ENCODE measurements at regions not wholly inside any gene's neighbourhood (a gene's known extent, or its start where the extent isn't known, plus 50 kb on each side); places are given as distances from the start of the nearest gene placed in this dataset.
"Not testable (repeated sequence)": the region's sequence is repeated elsewhere in the genome, so short reads cannot be mapped to it uniquely, and the experiment has no call there.

DNA sequence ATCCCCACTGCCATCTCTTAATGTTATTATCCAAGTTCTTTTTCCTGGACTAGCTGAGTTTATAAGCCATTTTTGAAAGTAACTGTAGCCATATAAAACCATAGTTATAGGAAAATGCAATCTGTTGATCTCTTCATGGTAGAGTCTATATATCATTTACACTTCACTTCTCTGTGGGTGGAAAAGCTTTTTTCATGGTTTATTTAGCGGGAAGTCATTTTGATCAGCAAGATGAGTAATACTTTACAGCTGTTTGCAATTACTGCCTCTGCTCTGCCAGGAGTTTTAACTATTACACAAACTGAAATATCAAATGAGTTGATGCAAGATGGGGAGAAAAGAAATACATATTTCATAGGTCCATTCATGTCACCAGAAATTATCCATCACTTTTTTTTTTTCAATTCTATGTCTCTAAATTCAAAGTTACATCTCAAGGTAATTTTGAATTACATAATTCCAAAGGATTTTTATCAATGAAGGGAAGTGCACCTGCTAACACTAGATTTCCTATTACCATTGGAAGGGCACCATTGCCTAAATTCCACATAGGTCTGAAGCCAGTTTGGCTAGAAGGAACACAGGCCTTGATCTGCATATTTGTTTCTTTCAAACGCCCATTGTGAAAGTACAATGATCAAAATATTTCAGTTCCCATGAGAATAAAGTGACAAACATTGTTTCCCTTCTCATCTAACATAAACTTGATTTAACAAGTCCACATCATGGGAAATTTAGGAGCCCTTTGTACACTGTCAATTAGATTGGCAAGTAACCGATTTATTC is 296.7 kb downstream of the ZNF326 start:
- DNase-seq (ENCODE audit: low spot score), result no peak

DNA sequence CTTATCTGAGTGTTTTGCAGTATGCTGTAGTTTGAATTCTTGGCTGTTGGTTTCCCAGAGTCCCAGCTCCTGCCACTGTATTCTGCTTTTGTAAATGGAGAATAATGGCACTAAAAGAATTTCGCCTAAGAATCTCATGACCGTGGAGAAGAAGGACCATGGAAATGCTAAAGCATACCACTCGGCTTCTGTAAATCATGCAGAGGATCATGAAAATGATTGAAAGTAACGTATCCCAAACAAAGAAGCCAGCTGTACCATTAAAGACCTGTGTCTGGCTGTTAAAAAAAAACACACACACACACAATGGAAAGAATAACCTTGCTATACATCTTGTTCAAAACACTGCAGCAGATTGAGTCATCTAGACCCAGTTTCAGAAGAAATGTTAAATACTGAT is 287.9 kb downstream of the ZNF326 start:
- no peak for DNase-seq (ENCODE audit: low spot score)

DNA sequence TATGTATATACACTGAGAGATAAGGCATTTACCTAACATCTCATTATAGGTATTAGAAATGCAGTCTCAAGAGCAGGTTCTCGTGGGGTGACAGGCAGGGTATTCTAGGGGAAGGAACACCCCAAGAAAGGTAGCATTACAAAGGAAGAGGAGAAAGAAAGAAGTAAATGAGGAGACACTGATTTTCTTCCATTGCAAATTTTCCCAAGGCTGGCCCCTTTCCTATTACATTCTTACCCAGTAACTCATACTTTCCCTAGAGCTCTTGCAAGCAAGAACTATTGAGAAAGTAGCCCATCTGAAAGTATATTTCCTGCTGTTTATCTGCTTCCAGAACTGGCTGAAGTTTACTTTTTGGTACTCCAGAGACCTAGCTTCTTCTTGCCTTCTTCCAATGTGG is 287.0 kb downstream of the ZNF326 start:
- not testable (repeated sequence) for DNase-seq (ENCODE audit: low spot score)

DNA sequence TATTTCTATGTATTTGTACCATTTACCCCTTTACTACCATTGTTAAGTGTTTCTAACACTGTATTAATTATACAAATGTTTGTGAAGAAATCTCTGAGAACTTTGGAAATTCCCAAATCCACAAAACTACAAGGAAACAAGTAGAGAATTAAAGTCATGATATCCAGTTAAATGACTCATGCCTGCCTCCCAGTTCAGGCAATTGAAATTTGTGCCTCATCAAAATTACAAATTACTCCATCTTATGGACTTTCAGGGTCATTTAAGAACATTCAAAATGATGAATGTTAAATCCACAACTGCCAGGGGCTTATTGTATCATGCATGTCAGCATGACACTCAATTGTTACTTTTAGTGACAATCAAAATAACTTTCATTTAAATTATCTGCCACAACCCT is 282.4 kb downstream of the ZNF326 start:
- DNase-seq (ENCODE audit: low spot score), result no peak

DNA sequence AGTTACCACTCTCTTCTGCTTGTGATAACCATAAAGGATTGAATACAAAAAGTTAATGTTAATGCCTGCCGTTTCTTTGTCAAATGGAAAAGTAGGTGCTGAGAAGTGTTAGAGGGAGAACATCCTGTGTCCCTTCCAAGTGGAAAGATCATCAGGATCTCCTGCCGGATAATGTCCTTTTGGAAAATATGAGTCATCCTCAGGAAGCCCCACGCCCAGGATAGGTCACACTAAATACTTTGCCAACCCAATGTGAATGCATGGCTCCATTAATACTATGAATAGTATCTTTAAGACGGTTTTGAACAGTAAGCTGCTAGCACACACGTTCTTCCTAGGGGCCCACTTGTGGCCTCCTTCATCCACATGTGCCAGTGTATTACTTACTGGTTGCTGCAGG is 279.5 kb downstream of the ZNF326 start:
- DNase-seq (ENCODE audit: low spot score), result no peak

DNA sequence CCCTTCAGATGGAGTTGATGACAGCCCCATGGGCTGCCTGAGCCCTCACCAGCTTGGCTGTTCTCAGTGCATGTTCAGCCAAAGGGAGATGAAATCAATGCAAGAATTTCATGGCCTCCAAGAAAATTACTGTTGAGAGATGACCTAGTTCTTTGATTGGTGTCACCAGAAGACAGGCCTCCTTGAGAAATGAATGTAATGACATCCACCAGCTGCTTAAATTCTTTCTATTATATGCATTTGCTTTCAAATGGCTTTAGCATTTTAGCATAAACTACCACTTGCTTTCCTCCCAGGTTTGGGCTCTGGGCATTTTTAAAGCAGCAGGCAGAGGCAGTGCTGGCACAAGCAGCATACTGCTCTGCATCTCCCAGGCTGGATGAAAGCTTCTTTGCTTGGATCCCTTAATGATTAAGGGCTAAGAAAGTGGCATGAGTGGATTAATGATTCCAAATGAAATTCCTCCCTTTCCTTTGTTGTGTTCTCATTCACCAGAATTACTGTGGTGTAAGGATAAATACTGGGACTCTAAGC is 278.4 kb downstream of the ZNF326 start:
- no peak for DNase-seq (ENCODE audit: low spot score)

DNA sequence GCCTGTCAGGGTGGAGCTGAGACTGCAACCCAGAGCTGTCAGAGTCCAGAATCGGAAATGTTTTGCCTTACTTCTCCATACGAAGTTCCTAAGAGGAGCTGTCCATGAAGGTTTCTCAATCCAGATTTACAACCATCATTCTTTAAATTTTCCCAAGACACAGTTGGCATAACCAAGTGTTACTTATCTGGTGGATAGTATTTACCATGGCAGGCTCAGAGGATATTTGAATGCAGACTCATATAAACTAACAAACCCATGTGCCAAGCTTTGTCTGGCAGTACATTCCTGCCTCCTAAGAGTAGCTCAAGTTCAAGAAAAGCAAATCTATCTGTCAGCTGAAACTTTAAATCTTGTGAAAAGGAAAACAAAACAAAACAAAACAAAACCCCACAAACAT is 267.9 kb downstream of the ZNF326 start:
- DNase-seq (ENCODE audit: low spot score), result no peak

DNA sequence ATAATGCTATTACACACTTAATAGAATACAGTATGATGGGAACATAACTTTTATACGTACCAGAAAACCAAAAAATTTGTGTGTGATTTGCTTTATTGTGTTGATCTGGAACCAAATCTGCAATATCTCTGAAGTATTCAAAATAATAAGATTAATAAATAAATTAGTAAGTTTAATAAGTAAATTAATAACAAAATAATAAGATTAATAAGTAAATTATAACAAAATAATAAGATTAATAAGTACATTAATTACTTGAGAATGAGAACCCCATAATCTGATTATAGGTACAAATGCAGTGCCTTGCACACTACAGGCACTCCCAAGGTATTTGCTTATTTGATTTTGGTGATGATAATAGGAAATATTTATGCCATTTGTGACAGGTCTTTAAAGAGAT is 267.4 kb downstream of the ZNF326 start:
- no peak for DNase-seq (ENCODE audit: low spot score)

DNA sequence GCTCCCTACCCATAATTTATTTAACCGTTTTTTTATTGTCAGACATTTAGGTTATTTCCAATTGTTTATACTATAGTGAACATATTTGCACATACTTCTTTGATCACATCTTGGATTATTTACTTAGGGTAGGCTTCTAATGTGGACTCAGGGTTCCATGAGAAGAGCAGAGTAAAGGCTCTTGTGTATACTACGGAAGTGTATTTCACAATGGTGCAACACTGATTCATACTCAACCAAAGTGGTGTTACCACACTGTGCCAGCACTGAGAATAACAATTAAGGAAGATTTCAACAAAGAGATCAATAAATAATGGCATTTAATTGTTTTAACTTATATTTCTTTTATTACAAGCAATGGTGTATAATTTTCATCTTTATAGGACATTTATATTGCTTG is 251.2 kb downstream of the ZNF326 start:
- no peak for DNase-seq (ENCODE audit: low spot score)

DNA sequence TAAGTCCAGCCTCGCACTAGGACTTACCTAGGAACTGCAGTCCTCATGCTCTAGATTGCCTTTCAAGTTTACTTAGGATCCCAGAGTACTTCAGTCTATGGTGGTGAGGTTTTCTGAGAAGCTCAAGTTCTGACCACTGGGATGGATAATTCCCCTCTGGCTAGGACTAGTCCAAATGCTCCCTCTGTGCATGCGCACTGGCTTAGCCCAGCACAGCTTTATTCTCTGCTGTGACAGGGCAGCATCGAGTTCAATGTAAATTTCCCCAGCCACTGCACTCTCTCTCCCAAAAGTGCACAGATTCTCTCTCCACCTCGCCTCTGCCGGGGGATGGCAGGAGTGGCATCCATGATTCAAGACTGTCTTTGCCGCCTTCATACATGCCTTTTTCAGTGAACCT is 241.6 kb downstream of the ZNF326 start:
- no peak for DNase-seq (ENCODE audit: low spot score)

DNA sequence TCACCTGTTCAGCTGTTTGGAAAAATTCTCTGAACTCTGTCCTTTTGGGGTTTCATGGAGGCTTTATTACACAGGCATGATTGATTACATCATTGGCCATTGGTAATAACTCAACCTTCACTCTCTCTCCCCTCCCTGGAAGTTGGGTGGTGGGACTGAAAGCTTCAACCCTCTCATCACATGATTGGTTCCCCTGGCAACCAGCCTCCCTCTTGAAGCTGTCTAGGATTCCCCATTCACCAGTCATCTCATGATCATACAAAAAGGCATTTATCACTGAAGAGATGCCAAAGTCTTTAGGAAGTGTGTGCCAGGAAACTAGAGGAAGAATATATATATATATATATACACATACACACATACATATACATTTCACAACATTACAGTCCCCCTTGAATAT is 228.5 kb downstream of the ZNF326 start:
- no peak for DNase-seq (ENCODE audit: low spot score)

DNA sequence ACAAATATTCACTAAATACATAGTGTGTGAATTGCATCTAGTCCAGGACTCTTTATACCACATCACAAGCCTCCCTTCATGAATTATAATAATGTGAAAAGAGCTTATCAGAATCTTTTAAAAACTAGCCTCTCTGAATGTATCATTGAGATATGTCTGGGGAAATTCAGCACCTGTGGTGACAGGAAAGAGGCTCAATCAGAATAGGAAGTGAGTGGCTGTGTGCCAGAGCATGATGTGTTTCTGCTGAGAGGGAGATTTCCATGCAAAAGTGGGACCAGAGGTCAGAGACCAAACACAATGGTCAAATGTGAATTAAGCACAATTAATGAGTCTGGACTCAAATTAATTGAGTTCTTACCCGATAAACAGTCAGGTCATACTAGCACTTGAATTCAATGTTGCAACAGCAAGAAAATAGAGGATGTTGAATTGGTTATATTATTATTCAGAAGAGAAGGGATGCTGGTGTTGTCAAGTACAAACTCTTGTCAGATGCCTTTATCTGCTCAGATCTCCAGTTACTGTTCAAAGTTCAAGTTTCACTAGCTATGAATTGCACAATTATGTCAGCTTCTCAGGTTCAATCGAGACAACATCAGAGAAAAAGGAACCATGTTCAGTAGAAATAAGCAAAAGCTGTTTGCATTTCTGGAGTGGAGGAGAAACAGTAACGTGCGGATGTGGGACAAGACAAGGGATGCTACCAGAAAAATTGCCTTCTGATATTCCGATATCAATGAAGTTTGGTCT is 226.2 kb downstream of the ZNF326 start:
- no peak for DNase-seq (ENCODE audit: low spot score)

DNA sequence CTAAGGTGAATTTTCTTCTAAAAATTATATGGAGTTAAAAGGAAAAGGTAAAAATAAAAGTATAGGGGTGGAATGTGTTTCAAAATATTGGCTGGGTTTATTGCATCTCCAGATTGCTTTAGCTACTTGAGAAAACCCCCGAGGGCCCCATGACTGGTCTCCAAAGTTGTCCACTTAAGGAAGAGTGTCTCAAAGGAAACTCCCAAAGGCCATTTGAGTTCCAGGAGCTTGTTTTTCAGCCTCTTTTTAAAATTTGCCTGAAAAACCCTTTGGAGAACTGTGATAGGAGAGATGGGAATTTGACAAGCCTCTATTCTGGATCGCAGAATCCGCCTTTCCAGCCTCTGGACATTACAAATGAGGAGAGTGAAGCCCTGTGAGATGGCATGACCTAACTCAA is 225.6 kb downstream of the ZNF326 start:
- no peak for DNase-seq (ENCODE audit: low spot score)

DNA sequence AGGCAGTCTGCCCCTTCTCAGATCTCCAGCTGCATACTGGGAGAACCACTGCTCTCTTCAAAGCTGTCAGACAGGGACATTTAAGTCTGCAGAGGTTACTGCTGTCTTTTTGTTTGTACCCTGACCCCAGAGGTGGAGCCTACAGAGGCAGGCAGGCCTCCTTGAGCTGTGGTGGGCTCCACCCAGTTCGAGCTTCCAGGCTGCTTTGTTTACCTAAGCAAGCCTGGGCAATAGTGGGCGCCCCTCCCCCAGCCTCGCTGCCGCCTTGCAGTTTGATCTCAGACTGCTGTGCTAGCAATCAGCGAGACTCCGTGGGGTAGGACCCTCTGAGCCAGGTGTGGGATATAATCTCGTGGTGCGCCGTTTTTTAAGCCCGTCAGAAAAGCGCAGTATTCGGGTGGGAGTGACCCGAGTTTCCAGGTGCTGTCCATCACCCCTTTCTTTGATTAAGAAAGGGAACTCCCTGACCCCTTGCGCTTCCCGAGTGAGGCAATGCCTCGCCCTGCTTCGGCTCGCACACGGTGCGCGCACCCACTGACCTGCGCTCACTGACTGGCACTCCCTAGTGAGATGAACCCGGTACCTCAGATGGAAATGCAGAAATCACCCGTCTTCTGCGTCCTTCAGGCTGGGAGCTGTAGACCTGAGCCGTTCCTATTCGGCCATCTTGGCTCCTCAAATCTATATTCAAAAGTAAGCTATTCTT is 224.4 kb downstream of the ZNF326 start:
- not testable (repeated sequence) for DNase-seq (ENCODE audit: low spot score)

DNA sequence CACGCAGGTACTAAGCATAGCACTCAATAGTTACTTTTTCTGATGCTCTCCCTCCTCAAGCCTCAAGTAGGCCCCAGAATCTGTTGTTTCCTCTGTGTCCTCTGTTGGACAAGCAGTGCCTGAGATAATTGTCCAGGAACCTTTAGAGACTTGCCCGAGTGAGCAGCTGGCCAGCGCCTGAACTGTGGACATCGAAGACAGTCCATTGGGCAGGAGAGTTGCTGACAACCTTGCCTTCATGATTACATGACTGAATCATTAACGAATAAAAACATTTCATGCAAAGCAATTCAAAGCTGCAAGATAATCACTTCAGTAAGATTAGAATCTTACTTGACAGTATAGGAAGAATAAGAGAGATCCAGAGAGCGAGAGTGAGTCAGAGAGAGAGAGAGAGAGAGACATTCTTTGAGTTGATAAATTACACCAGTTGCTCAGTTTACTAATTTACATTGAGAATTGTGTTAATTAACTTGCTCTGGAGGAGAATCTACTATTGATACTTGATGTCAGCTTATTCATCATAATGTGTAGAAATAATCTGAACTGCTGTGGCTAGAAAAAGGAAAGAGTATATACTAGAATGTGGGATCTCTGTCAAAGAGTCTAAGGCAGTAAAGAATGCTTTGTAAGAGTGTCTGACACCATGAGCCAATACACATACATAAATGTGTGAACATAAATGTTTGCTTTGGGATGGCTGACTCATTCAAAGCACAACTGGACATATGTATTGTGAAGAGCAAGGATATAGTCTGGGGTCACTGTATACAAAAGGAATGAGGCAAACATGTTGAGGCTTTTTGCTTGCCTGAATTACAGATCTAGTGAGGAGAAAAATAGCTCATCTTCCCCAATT is 216.0 kb downstream of the ZNF326 start:
- no peak for DNase-seq (ENCODE audit: low spot score)

DNA sequence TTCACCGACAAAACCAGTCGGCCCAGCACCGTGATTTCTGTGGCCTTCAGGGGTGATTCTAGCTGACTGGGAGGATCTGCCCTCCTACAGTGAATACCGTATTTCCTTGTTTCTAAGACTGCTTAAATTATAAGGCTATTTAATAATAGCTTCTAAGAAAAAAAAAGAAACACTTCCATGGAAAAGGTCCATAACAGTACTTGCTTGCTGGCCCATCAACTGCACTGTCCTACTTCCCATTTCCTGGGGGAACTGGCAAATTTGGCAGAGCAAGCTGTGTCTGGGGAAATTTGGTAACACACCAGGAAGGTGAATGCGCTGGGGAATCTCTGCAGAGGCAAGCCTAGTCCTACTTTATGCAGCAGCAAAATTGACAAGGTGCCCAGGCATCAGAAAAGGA is 214.0 kb downstream of the ZNF326 start:
- no peak for DNase-seq (ENCODE audit: low spot score)

DNA sequence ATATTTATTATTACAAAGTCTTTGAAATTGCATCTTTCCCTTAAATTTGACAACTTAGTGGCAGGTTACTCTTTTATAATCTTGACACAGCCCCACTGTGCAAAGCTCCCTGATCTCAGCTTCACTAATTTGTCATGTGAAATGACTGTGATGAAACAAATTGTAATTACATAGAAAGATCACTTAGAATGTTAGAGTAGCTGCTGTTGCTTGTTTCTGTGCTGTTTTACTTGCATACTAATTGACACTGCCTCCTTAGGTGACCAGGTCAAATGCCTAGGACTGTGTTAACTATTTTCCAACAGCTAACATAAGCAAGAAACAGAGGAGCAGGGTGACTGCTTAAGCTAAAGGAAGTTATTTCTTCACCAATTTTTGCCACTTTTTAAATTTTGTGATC is 211.3 kb downstream of the ZNF326 start:
- no peak for DNase-seq (ENCODE audit: low spot score)

DNA sequence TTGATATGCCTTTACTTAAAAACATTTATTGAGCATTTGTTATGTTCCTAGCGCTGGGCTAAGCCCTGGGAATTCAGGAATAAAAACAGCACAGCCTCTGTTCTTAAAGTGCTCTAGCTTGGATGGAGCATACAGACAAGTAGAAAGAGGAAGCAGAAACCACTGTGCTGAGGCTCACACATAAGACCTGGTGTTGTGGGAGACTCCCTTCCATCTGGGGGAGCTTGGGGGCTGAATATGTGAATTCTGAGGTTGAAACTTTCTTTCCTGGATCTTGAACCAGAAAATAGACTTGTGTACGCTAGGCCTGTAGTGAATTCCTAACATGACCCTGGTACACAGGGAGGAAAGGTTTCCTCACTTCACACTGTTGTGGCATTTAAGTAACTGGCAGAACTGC is 209.9 kb downstream of the ZNF326 start:
- no peak for DNase-seq (ENCODE audit: low spot score)

DNA sequence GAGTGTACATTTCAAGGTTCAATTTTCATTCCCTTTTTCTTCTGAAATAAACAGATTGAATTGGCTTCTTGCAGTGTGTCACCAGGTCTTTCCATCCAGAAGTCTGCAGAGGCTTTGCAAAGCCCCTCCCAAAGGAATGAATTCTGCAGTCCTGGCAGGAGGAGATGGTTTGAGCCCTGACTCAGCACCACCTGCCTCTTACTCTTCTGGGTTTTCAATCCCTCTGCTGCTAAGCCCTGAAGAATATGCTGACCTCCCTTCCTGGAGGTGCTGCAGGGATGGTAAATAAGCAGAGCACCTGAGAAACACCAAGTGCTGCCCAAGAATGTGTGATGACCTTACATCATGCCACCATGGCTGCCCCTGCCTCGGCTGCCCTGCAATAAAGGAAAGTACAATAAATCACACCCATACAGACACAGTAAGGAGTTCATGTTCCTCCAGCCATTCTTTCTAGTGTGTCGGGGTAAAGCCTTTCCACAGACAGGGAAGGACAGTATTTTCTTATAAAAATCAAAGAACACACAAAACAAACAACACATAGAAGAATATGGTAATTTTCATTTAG is 209.2 kb downstream of the ZNF326 start:
- DNase-seq (ENCODE audit: low spot score), result no peak

DNA sequence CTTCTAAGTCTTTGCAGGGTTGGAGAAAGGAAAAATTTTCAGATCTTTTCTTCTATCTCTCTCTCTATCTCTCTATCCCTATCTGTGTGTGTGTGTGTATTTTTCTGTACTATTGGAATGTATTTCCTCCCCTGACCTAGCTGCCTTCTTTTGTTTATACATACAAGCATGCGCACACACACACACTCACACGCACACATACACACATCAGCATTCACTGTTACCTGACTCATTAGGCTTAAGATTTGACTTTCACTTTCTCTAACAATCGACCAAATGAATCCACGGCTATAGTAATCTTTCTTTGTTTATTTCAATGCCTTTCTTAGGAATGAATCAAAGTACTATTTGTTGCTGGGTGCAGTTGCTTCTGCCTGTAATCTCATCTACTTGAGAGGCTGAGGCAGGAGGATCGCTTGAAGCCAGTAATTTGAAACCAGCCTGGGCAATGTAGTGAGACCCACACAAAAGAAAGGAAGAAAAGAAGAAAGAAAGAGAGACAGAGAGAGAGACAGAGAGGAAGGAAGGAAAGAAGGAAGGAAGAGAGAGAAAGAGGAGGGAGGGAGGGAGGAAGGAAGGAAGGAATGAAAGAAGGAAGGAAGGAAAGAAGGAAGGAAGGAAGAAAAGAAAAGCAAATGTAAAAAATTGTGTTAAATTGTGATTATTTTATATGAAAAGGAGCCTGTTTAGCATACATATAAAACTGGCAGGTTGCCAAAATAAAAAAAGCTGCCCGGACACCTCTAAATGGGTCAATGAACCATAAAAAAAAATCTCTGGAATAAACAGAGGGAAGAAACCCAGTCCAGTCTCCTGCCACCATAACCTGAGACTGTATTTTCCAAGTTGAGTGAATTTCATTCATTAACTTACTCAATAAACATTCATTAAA is 206.8 kb downstream of the ZNF326 start:
- no peak for DNase-seq (ENCODE audit: low spot score)

Data from AG20443 (cell line).